ENCODE measurements at regions not wholly inside any gene's neighbourhood (a gene's known extent, or its start where the extent isn't known, plus 50 kb on each side); places are given as distances from the start of the nearest gene placed in this dataset.

DNA sequence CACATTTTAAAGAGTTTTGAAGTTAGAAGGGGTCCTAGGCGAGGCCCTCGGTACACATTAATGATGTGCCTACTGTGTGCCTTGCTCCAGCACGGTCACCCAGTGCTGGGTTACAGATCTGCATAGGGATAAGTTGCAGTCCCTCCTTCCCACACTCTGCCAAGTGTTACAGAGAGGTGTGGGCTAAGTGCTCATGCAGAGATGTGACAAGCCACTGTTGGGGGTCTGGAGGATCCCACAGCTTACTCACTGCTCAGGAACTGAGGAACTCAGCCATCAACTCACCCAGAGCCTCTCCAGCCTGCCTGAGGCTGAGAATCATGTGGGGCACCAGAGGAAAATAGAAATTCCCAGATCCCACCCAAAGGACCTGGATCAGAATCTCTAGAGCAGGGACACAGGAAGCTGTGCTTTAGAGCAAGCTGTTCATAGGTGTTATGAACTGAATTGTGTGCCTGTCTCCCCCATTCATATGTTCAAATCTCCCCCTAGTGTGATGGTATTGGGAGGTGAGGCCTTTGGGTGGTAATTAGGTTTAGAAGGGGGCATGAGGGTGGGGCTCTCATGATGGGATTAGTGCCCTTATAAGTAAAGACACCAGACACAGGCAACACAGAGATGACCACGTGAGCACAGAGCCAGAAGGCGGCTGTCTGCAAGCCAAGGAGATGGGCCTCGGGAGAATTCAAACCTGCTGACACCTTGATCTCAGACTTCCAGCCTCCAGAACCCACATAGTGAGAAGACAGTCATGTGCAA is 164.1 kb downstream of the HSD17B3 start:
- TF ChIP-seq, protein P1, sequence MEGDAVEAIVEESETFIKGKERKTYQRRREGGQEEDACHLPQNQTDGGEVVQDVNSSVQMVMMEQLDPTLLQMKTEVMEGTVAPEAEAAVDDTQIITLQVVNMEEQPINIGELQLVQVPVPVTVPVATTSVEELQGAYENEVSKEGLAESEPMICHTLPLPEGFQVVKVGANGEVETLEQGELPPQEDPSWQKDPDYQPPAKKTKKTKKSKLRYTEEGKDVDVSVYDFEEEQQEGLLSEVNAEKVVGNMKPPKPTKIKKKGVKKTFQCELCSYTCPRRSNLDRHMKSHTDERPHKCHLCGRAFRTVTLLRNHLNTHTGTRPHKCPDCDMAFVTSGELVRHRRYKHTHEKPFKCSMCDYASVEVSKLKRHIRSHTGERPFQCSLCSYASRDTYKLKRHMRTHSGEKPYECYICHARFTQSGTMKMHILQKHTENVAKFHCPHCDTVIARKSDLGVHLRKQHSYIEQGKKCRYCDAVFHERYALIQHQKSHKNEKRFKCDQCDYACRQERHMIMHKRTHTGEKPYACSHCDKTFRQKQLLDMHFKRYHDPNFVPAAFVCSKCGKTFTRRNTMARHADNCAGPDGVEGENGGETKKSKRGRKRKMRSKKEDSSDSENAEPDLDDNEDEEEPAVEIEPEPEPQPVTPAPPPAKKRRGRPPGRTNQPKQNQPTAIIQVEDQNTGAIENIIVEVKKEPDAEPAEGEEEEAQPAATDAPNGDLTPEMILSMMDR (IDR thresholded peaks at IDR 0.05), result no peak
- no peak for TF ChIP-seq POLR2A (IDR thresholded peaks at IDR 0.05)
